H1 (cell line): ENCODE measurements at regions not wholly inside any gene's neighbourhood (a gene's known extent, or its start where the extent isn't known, plus 50 kb on each side); places are given as distances from the start of the nearest gene placed in this dataset.

Source experiments
- CTCF ChIA-PET: fragments of 300-600 bp; sonication (Branson Sonifier 250); formaldehyde crosslinking; loops from one replicate; lab custom pipeline; 2021; ENCODE audit not compliant: partially characterized antibody; lab: Charles Lee
- POLR2A ChIA-PET: fragments of 300-600 bp; sonication (Branson Sonifier 250); formaldehyde crosslinking; loops from one replicate; lab custom pipeline; 2021; ENCODE audit warnings: inconsistent platforms; ENCODE audit not compliant: partially characterized antibody; lab: Charles Lee
- DNase-seq, 2 experiments: peaks; one replicate each; pipeline versions ENCODE4 v3.0.0 to v3.0.0-alpha.2; 2010 to 2022; ENCODE audit warnings: low spot score in 2 of 2, low read depth in 1 of 2, mixed read lengths in 1 of 2
- FAIRE-seq: peaks from 2 replicates; lab custom pipeline; 2011; peaks lifted over from hg19 to GRCh38; lab: Jason Lieb, UNC
- H2AFZ ChIP-seq: 2 replicates; pipeline ENCODE4 v1.8.1; 2012; ENCODE audit warnings: low read length, inconsistent platforms
- H2AK5ac ChIP-seq: 2 replicates; pipeline ENCODE4 v1.6.1; 2013; ENCODE audit warnings: low read depth, low read length
- H2BK120ac ChIP-seq: replicated peaks from 2 replicates; pipeline ENCODE3; 2013; ENCODE audit warnings: low read depth, low read length, inconsistent platforms
- H2BK12ac ChIP-seq: 2 replicates; pipeline ENCODE4 v1.6.1; 2013; ENCODE audit warnings: low read depth, low read length
- H2BK15ac ChIP-seq: 2 replicates; pipeline ENCODE4 v1.6.1; 2013; ENCODE audit warnings: low read length
- H2BK20ac ChIP-seq: 2 replicates; pipeline ENCODE4 v1.6.1; 2013; ENCODE audit warnings: low read length
- H2BK5ac ChIP-seq: 2 replicates; pipeline ENCODE4 v1.6.1; 2013; ENCODE audit warnings: low read depth, low read length
- H3K14ac ChIP-seq: 2 replicates; pipeline ENCODE4 v1.6.1; 2013; ENCODE audit warnings: inconsistent platforms; ENCODE audit not compliant: insufficient read length
- H3K18ac ChIP-seq: 2 replicates; pipeline ENCODE4 v1.6.1; 2013; ENCODE audit warnings: low read length; ENCODE audit errors: extremely low read depth
- H3K23ac ChIP-seq: 2 replicates; pipeline ENCODE4 v1.6.1; 2013; ENCODE audit warnings: inconsistent platforms; ENCODE audit not compliant: insufficient read length
- H3K23me2 ChIP-seq: 2 replicates; pipeline ENCODE4 v1.6.1; 2013; ENCODE audit warnings: low read depth, low read length
- H3K27ac ChIP-seq: 2 replicates; pipeline ENCODE4 v1.6.1; 2011; ENCODE audit warnings: low read depth, low read length, inconsistent platforms
- H3K27me3 ChIP-seq, 4 experiments: replicated peaks in 1 of 4; 1 replicate in 1 of 4; 2 replicates in 3 of 4; pipeline versions ENCODE4 v1.6.1 to v1.8.1; 2011 to 2013; ENCODE audit warnings: low read length in 3 of 4, mild to moderate bottlenecking in 3 of 4, inconsistent platforms in 2 of 4, mixed read lengths in 2 of 4, moderate library complexity in 1 of 4; ENCODE audit not compliant: control insufficient read depth in 3 of 4, insufficient read depth in 3 of 4; ENCODE audit errors: extremely low read depth in 1 of 4
- H3K36me3 ChIP-seq, 4 experiments: 2 replicates each; pipeline versions ENCODE4 v1.6.1 to v1.8.1; 2011 to 2013; ENCODE audit warnings: mild to moderate bottlenecking in 4 of 4, low read length in 3 of 4, moderate library complexity in 2 of 4, control low read depth in 1 of 4, inconsistent platforms in 1 of 4; ENCODE audit not compliant: insufficient read depth in 4 of 4, control insufficient read depth in 2 of 4
- H3K4ac ChIP-seq: replicated peaks from 2 replicates; pipeline ENCODE3; 2013; ENCODE audit warnings: low read length, low read depth, mixed read lengths, inconsistent platforms; ENCODE audit not compliant: insufficient read length
- H3K4me1 ChIP-seq, 4 experiments: replicated peaks in 1 of 4; 1 replicate in 1 of 4; 2 replicates in 3 of 4; pipeline versions ENCODE4 v1.6.1 to v1.8.1; 2011 to 2013; ENCODE audit warnings: low read length in 3 of 4, inconsistent platforms in 2 of 4, mixed read lengths in 1 of 4; ENCODE audit not compliant: insufficient read depth in 4 of 4, control insufficient read depth in 3 of 4
- H3K4me2 ChIP-seq, 2 experiments: 2 replicates each; pipeline versions ENCODE4 v1.6.1 to v1.8.1; 2011 to 2013; ENCODE audit warnings: low read depth in 2 of 2, low read length in 2 of 2, control low read depth in 1 of 2, inconsistent platforms in 1 of 2, mild to moderate bottlenecking in 1 of 2; ENCODE audit not compliant: insufficient read depth in 1 of 2
- H3K4me3 ChIP-seq, 4 experiments: fragments of 200-600, 300-600 bp in 1 of 4; sonication (generic), shearing (Covaris generic), sonication (Bioruptor Twin) in 1 of 4; 2 replicates each; pipeline versions ENCODE4 v1.5.1 to v1.8.1; 2011 to 2016; ENCODE audit warnings: low read length in 4 of 4, low read depth in 3 of 4, control low read depth in 2 of 4, inconsistent platforms in 2 of 4, mild to moderate bottlenecking in 2 of 4, mixed read lengths in 1 of 4, moderate library complexity in 1 of 4; ENCODE audit not compliant: insufficient read depth in 2 of 4; ENCODE audit errors: extremely low read depth in 1 of 4
- H3K56ac ChIP-seq: replicated peaks from 2 replicates; pipeline ENCODE3; 2013; ENCODE audit warnings: low read depth, mild to moderate bottlenecking, mixed read lengths, low read length, inconsistent platforms; ENCODE audit not compliant: insufficient read length
- H3K79me1 ChIP-seq: 2 replicates; pipeline ENCODE4 v1.6.1; 2013; ENCODE audit warnings: low read depth, low read length, control low read depth
- H3K79me2 ChIP-seq, 2 experiments: 2 replicates each; pipeline versions ENCODE4 v1.6.1 to v1.8.1; 2012 to 2013; ENCODE audit warnings: low read length in 2 of 2, mild to moderate bottlenecking in 2 of 2, inconsistent platforms in 1 of 2; ENCODE audit not compliant: insufficient read depth in 2 of 2, control insufficient read depth in 1 of 2
- H3K9ac ChIP-seq, 4 experiments: replicated peaks in 1 of 4; 1 replicate in 1 of 4; 2 replicates in 3 of 4; pipeline versions ENCODE4 v1.6.1 to v1.8.1; 2011 to 2013; ENCODE audit warnings: low read depth in 3 of 4, low read length in 3 of 4, control low read depth in 2 of 4, mild to moderate bottlenecking in 2 of 4, moderate library complexity in 2 of 4, inconsistent platforms in 1 of 4; ENCODE audit errors: extremely low read depth in 1 of 4
- H3K9me3 ChIP-seq, 2 experiments: 2 replicates each; pipeline versions ENCODE4 v1.6.1 to v1.8.1; 2012 to 2013; ENCODE audit warnings: mild to moderate bottlenecking in 2 of 2, moderate library complexity in 2 of 2, control low read depth in 1 of 2, inconsistent platforms in 1 of 2, low read depth in 1 of 2, low read length in 1 of 2, mixed read lengths in 1 of 2; ENCODE audit not compliant: insufficient read depth in 2 of 2
- H4K20me1 ChIP-seq, 2 experiments: replicated peaks in 1 of 2; 2 replicates each; pipeline versions ENCODE3 to v1.8.1; 2011 to 2013; ENCODE audit warnings: inconsistent platforms in 2 of 2, low read length in 2 of 2, mild to moderate bottlenecking in 1 of 2; ENCODE audit not compliant: insufficient read depth in 2 of 2, control insufficient read depth in 1 of 2
- H4K5ac ChIP-seq: 2 replicates; pipeline ENCODE4 v1.6.1; 2013; ENCODE audit warnings: low read length, low read depth, mixed read lengths, inconsistent platforms; ENCODE audit not compliant: insufficient read length
- H4K8ac ChIP-seq: 2 replicates; pipeline ENCODE4 v1.8.0; 2013; ENCODE audit warnings: mild to moderate bottlenecking, moderate library complexity, low read length, inconsistent platforms; ENCODE audit not compliant: insufficient read depth; ENCODE audit errors: extremely low read depth
- H4K91ac ChIP-seq: replicated peaks from 2 replicates; pipeline ENCODE3; 2013; ENCODE audit warnings: low read length, mixed read lengths, inconsistent platforms; ENCODE audit not compliant: insufficient read length
- E2F6 ChIP-seq: IDR thresholded peaks from 2 replicates; pipeline ENCODE4 v1.6.1; 2012; ENCODE audit warnings: inconsistent platforms
- GABPA ChIP-seq: IDR thresholded peaks from 2 replicates; pipeline ENCODE4 v1.6.1; 2011; ENCODE audit warnings: mild to moderate bottlenecking, low read length, moderate library complexity, borderline replicate concordance; ENCODE audit not compliant: insufficient read depth
- JUND ChIP-seq: IDR thresholded peaks from 2 replicates; pipeline ENCODE4 v1.6.1; 2011; ENCODE audit warnings: mild to moderate bottlenecking, improper control_type of control experiment, low read length
- KDM1A ChIP-seq: fragments of 200-600, 300-600 bp; sonication (generic); IDR thresholded peaks from 2 replicates; pipeline ENCODE4 v1.7.1; 2016; ENCODE audit warnings: mild to moderate bottlenecking, low read length, borderline replicate concordance
- NANOG ChIP-seq: IDR thresholded peaks from 2 replicates; pipeline ENCODE4 v1.6.1; 2011; ENCODE audit warnings: low read length, low read depth, mild to moderate bottlenecking, inconsistent platforms; ENCODE audit not compliant: insufficient read depth, poor library complexity, severe bottlenecking
- RAD21 ChIP-seq, 2 experiments: IDR thresholded peaks in 1 of 2; conservative IDR thresholded peaks in 1 of 2; 2 replicates each; pipeline ENCODE4 v1.6.1; 2011; ENCODE audit warnings: low read depth in 2 of 2, low read length in 2 of 2, improper control_type of control experiment in 1 of 2, inconsistent platforms in 1 of 2, mild to moderate bottlenecking in 1 of 2, moderate library complexity in 1 of 2
- RFX5 ChIP-seq: IDR thresholded peaks from 2 replicates; pipeline ENCODE4 v1.6.1; 2011; ENCODE audit warnings: low read depth, low read length, improper control_type of control experiment, borderline replicate concordance
- RNF2 ChIP-seq: fragments of 200-900, 300-1000 bp; sonication (generic); IDR thresholded peaks from 2 replicates; pipeline ENCODE4 v1.7.1; 2016; ENCODE audit warnings: borderline replicate concordance, low read depth, mild to moderate bottlenecking, antibody characterized with exemption, low read length; ENCODE audit not compliant: poor library complexity, severe bottlenecking; ENCODE audit errors: missing control alignments
- SAP30 ChIP-seq: fragments of 300-600 bp; sonication (generic); IDR thresholded peaks from 2 replicates; pipeline ENCODE4 v1.7.1; 2012; ENCODE audit warnings: low read length, moderate library complexity, mild to moderate bottlenecking, inconsistent platforms; ENCODE audit not compliant: insufficient read depth, insufficient replicate concordance
- SIN3A ChIP-seq, 2 experiments: IDR thresholded peaks in 1 of 2; conservative IDR thresholded peaks in 1 of 2; 2 replicates each; pipeline ENCODE4 v1.6.1; 2011 to 2012; ENCODE audit warnings: low read length in 2 of 2, improper control_type of control experiment in 1 of 2, low read depth in 1 of 2, mild to moderate bottlenecking in 1 of 2
- SIRT6 ChIP-seq: IDR thresholded peaks from one replicate; pipeline ENCODE4 v1.7.1; 2012; ENCODE audit warnings: low read length, inconsistent platforms
- SP4 ChIP-seq: IDR thresholded peaks from 2 replicates; pipeline ENCODE4 v1.6.1; 2012; ENCODE audit warnings: low read length, inconsistent platforms
- ZNF274 ChIP-seq: IDR thresholded peaks from 2 replicates; pipeline ENCODE4 v1.7.0; 2012; ENCODE audit warnings: low read length, borderline replicate concordance; ENCODE audit errors: extremely low read depth
- WGBS, 2 experiments: shearing (Covaris generic) in 1 of 2; methylation state at CpG; one replicate each; pipeline versions ENCODE4 v1.1.6 to v1.1.7; 2013 to 2015; ENCODE audit warnings: low lambda C conversion rate in 2 of 2, mixed read lengths in 2 of 2, inconsistent platforms in 1 of 2, low coverage in 1 of 2, missing lambda C conversion rate in 1 of 2; ENCODE audit not compliant: insufficient replicate concordance in 2 of 2, insufficient coverage in 1 of 2, insufficient read length in 1 of 2; ENCODE audit errors: extremely low coverage in 1 of 2, missing lambda C conversion rate in 1 of 2; 5-methylcytosine and 5-hydroxymethylcytosine counted together

- H2BK15ac ChIP-seq, result no peak overlapping the region
- no peaks in the 10 kb centered on the region for H3K79me1 ChIP-seq
- H2BK20ac ChIP-seq, result no peak overlapping the region
- no peaks in the 10 kb centered on the region for H3K9me3 ChIP-seq
- H3K79me2 ChIP-seq, result no peaks in the 10 kb centered on the region
- no peak for DNase-seq
- ChIA-PET CTCF (no interaction called here), POLR2A (no interaction called here)
- no peak overlapping the region for H4K91ac ChIP-seq
- H3K27me3 ChIP-seq, result no peaks in the 10 kb centered on the region
- WGBS, 2 experiments, result 88% methylated on average over 2 of the region's 2 CpGs; no CpG with 5 or more reads in 1 of the 2 experiments
- H2BK120ac ChIP-seq, result no peak overlapping the region
- no peaks in the 10 kb centered on the region for H3K4me1 ChIP-seq
- no peak overlapping the region for H2AK5ac ChIP-seq
- no peak overlapping the region for H4K5ac ChIP-seq
- H3K18ac ChIP-seq, result no peak overlapping the region
- no peak overlapping the region for H2AFZ ChIP-seq
- H3K27ac ChIP-seq, result no peak overlapping the region
- H2BK5ac ChIP-seq, result no peak overlapping the region
- no peak overlapping the region for H2BK12ac ChIP-seq
- no peak overlapping the region for H3K23ac ChIP-seq
- no peaks in the 10 kb centered on the region for H4K20me1 ChIP-seq
- H3K4me2 ChIP-seq, result no peak overlapping the region
- H4K8ac ChIP-seq, result no peak overlapping the region
- no peak overlapping the region for H3K4ac ChIP-seq
- H3K4me3 ChIP-seq, result no peak overlapping the region
- H3K56ac ChIP-seq, result no peak overlapping the region
- no peaks in the 10 kb centered on the region for H3K36me3 ChIP-seq
- FAIRE-seq, result no peak
- H3K14ac ChIP-seq, result no peak overlapping the region
- no peak overlapping the region for H3K9ac ChIP-seq
- no peaks in the 10 kb centered on the region for H3K23me2 ChIP-seq
- no peak for TF ChIP-seq SAP30
- no peak for TF ChIP-seq SIRT6
- TF ChIP-seq RFX5, result no peak
- TF ChIP-seq SIN3A (conservative IDR thresholded peaks at IDR 0.05 in 1 of 2, IDR thresholded peaks at IDR 0.05 in 1 of 2; ENCODE audit: low read depth in 1 of 2, low read length in 2 of 2), result no peak
- TF ChIP-seq RNF2, result no peak
- TF ChIP-seq KDM1A, result no peak
- TF ChIP-seq JUND, result no peak
- TF ChIP-seq RAD21 (IDR thresholded peaks at IDR 0.05 in 1 of 2, conservative IDR thresholded peaks at IDR 0.05 in 1 of 2; ENCODE audit: low read depth in 2 of 2, low read length in 2 of 2), result no peak
- no peak for TF ChIP-seq ZNF274
- TF ChIP-seq E2F6, result no peak
- no peak for TF ChIP-seq NANOG
- no peak for TF ChIP-seq SP4
- no peak for TF ChIP-seq GABPA
Measured at GRCh38 chr3:189580190-189580589, 51.0 kb upstream of the TP63 start.
